ENCODE measurements at regions not wholly inside any gene's neighbourhood (a gene's known extent, or its start where the extent isn't known, plus 50 kb on each side); places are given as distances from the start of the nearest gene placed in this dataset.

GRCh38 chr2:57656198-57656597, 390.4 kb upstream of the VRK2 start:
- Histone ChIP-seq H3K4me1 (ENCODE audit: control insufficient read depth in 3 of 3, insufficient read depth in 3 of 3, low read length in 3 of 3) (no peaks in the 10 kb centered on the region), H3K27me3 (ENCODE audit: control insufficient read depth in 3 of 3, insufficient read depth in 3 of 3, low read length in 3 of 3) (no peaks in the 10 kb centered on the region), H3K4me3 (ENCODE audit: low read length in 3 of 3) (no peak overlapping the region), H3K36me3 (ENCODE audit: control insufficient read depth in 3 of 3, insufficient read depth in 3 of 3, low read length in 3 of 3) (no peaks in the 10 kb centered on the region), H3K27ac (ENCODE audit: low read depth, low read length) (no peak overlapping the region), H3K9me3 (ENCODE audit: control insufficient read depth in 3 of 3, low read length in 3 of 3) (peaks cover 0 to 9% (median 6%) of the 10 kb centered on the region in 3 donors), H3K9ac (ENCODE audit: low read depth in 1 of 3, low read length in 3 of 3) (no peak overlapping the region)

GRCh38 chr2:57669570-57669969, 377.0 kb upstream of the VRK2 start:
- H3K9me3 ChIP-seq (ENCODE audit: control insufficient read depth in 3 of 3, low read length in 3 of 3): no peaks in the 10 kb centered on the region
- H3K4me1 ChIP-seq (ENCODE audit: control insufficient read depth in 3 of 3, insufficient read depth in 3 of 3, low read length in 3 of 3): no peaks in the 10 kb centered on the region
- H3K36me3 ChIP-seq (ENCODE audit: control insufficient read depth in 3 of 3, insufficient read depth in 3 of 3, low read length in 3 of 3): no peaks in the 10 kb centered on the region
- H3K27ac ChIP-seq (ENCODE audit: low read depth, low read length): no peak overlapping the region
- H3K9ac ChIP-seq (ENCODE audit: low read depth in 1 of 3, low read length in 3 of 3): no peak overlapping the region
- H3K27me3 ChIP-seq (ENCODE audit: control insufficient read depth in 3 of 3, insufficient read depth in 3 of 3, low read length in 3 of 3): no peaks in the 10 kb centered on the region
- no peak overlapping the region for H3K4me3 ChIP-seq (ENCODE audit: low read length in 3 of 3)

GRCh38 chr2:57674025-57674424, 372.6 kb upstream of the VRK2 start:
- no peak overlapping the region for H3K9ac ChIP-seq (ENCODE audit: low read depth in 1 of 3, low read length in 3 of 3)
- no peaks in the 10 kb centered on the region for H3K36me3 ChIP-seq (ENCODE audit: control insufficient read depth in 3 of 3, insufficient read depth in 3 of 3, low read length in 3 of 3)
- H3K4me3 ChIP-seq (ENCODE audit: low read length in 3 of 3): no peak overlapping the region
- H3K9me3 ChIP-seq (ENCODE audit: control insufficient read depth in 3 of 3, low read length in 3 of 3): no peaks in the 10 kb centered on the region
- H3K4me1 ChIP-seq (ENCODE audit: control insufficient read depth in 3 of 3, insufficient read depth in 3 of 3, low read length in 3 of 3): no peaks in the 10 kb centered on the region
- H3K27ac ChIP-seq (ENCODE audit: low read depth, low read length): no peak overlapping the region
- H3K27me3 ChIP-seq (ENCODE audit: control insufficient read depth in 3 of 3, insufficient read depth in 3 of 3, low read length in 3 of 3): no peaks in the 10 kb centered on the region

- Histone ChIP-seq H3K27me3 (ENCODE audit: control insufficient read depth in 3 of 3, insufficient read depth in 3 of 3, low read length in 3 of 3) (no peaks in the 10 kb centered on the region), H3K9me3 (ENCODE audit: control insufficient read depth in 3 of 3, low read length in 3 of 3) (no peaks in the 10 kb centered on the region), H3K4me1 (ENCODE audit: control insufficient read depth in 3 of 3, insufficient read depth in 3 of 3, low read length in 3 of 3) (no peaks in the 10 kb centered on the region), H3K4me3 (ENCODE audit: low read length in 3 of 3) (no peak overlapping the region), H3K9ac (ENCODE audit: low read depth in 1 of 3, low read length in 3 of 3) (no peak overlapping the region), H3K36me3 (ENCODE audit: control insufficient read depth in 3 of 3, insufficient read depth in 3 of 3, low read length in 3 of 3) (no peaks in the 10 kb centered on the region), H3K27ac (ENCODE audit: low read depth, low read length) (no peak overlapping the region)
These were observed 371.9 kb upstream of the VRK2 start for GRCh38 chr2:57674743-57675142.

GRCh38 chr2:57677296-57677695, 369.3 kb upstream of the VRK2 start:
- Histone ChIP-seq H3K4me3 (ENCODE audit: low read length in 3 of 3) (no peak overlapping the region), H3K9ac (ENCODE audit: low read depth in 1 of 3, low read length in 3 of 3) (no peak overlapping the region), H3K27me3 (ENCODE audit: control insufficient read depth in 3 of 3, insufficient read depth in 3 of 3, low read length in 3 of 3) (no peaks in the 10 kb centered on the region), H3K4me1 (ENCODE audit: control insufficient read depth in 3 of 3, insufficient read depth in 3 of 3, low read length in 3 of 3) (no peaks in the 10 kb centered on the region), H3K27ac (ENCODE audit: low read depth, low read length) (no peak overlapping the region), H3K36me3 (ENCODE audit: control insufficient read depth in 3 of 3, insufficient read depth in 3 of 3, low read length in 3 of 3) (no peaks in the 10 kb centered on the region), H3K9me3 (ENCODE audit: control insufficient read depth in 3 of 3, low read length in 3 of 3) (no peaks in the 10 kb centered on the region)

GRCh38 chr2:57681650-57682049, 365.0 kb upstream of the VRK2 start:
- Histone ChIP-seq H3K9ac (ENCODE audit: low read depth in 1 of 3, low read length in 3 of 3) (no peak overlapping the region), H3K27ac (ENCODE audit: low read depth, low read length) (no peak overlapping the region), H3K36me3 (ENCODE audit: control insufficient read depth in 3 of 3, insufficient read depth in 3 of 3, low read length in 3 of 3) (no peaks in the 10 kb centered on the region)

GRCh38 chr2:57685032-57685431, 361.6 kb upstream of the VRK2 start:
- Histone ChIP-seq H3K9ac (ENCODE audit: low read depth in 1 of 3, low read length in 3 of 3) (no peak overlapping the region), H3K4me3 (ENCODE audit: low read length in 3 of 3) (no peak overlapping the region), H3K36me3 (ENCODE audit: control insufficient read depth in 3 of 3, insufficient read depth in 3 of 3, low read length in 3 of 3) (no peaks in the 10 kb centered on the region), H3K27ac (ENCODE audit: low read depth, low read length) (no peak overlapping the region), H3K27me3 (ENCODE audit: control insufficient read depth in 3 of 3, insufficient read depth in 3 of 3, low read length in 3 of 3) (no peaks in the 10 kb centered on the region), H3K9me3 (ENCODE audit: control insufficient read depth in 3 of 3, low read length in 3 of 3) (peaks cover 0 to 3% (median 0%) of the 10 kb centered on the region in 3 donors), H3K4me1 (ENCODE audit: control insufficient read depth in 3 of 3, insufficient read depth in 3 of 3, low read length in 3 of 3) (no peaks in the 10 kb centered on the region)

More at GRCh38 chr2:57681650-57682049, 365.0 kb upstream of the VRK2 start:
- H3K4me1 ChIP-seq (ENCODE audit: control insufficient read depth in 3 of 3, insufficient read depth in 3 of 3, low read length in 3 of 3): no peaks in the 10 kb centered on the region
- H3K27me3 ChIP-seq (ENCODE audit: control insufficient read depth in 3 of 3, insufficient read depth in 3 of 3, low read length in 3 of 3): no peaks in the 10 kb centered on the region
- H3K4me3 ChIP-seq (ENCODE audit: low read length in 3 of 3): no peak overlapping the region
- H3K9me3 ChIP-seq (ENCODE audit: control insufficient read depth in 3 of 3, low read length in 3 of 3): no peaks in the 10 kb centered on the region

GRCh38 chr2:57692395-57692794, 354.2 kb upstream of the VRK2 start:
- H3K27me3 ChIP-seq (ENCODE audit: control insufficient read depth in 3 of 3, insufficient read depth in 3 of 3, low read length in 3 of 3): no peaks in the 10 kb centered on the region
- no peak overlapping the region for H3K27ac ChIP-seq (ENCODE audit: low read depth, low read length)
- H3K36me3 ChIP-seq (ENCODE audit: control insufficient read depth in 3 of 3, insufficient read depth in 3 of 3, low read length in 3 of 3): no peaks in the 10 kb centered on the region
- H3K4me1 ChIP-seq (ENCODE audit: control insufficient read depth in 3 of 3, insufficient read depth in 3 of 3, low read length in 3 of 3): peaks cover 0 to 4% (median 0%) of the 10 kb centered on the region in 3 donors
- peaks cover 0 to 3% (median 2%) of the 10 kb centered on the region in 3 donors for H3K9me3 ChIP-seq (ENCODE audit: control insufficient read depth in 3 of 3, low read length in 3 of 3)
- H3K9ac ChIP-seq (ENCODE audit: low read depth in 1 of 3, low read length in 3 of 3): no peak overlapping the region
- no peak overlapping the region for H3K4me3 ChIP-seq (ENCODE audit: low read length in 3 of 3)

- Histone ChIP-seq H3K9me3 (ENCODE audit: control insufficient read depth in 3 of 3, low read length in 3 of 3) (peaks cover 0 to 3% (median 2%) of the 10 kb centered on the region in 3 donors), H3K4me3 (ENCODE audit: low read length in 3 of 3) (no peak overlapping the region), H3K4me1 (ENCODE audit: control insufficient read depth in 3 of 3, insufficient read depth in 3 of 3, low read length in 3 of 3) (peaks cover 0 to 4% (median 0%) of the 10 kb centered on the region in 3 donors), H3K27me3 (ENCODE audit: control insufficient read depth in 3 of 3, insufficient read depth in 3 of 3, low read length in 3 of 3) (no peaks in the 10 kb centered on the region), H3K36me3 (ENCODE audit: control insufficient read depth in 3 of 3, insufficient read depth in 3 of 3, low read length in 3 of 3) (no peaks in the 10 kb centered on the region), H3K27ac (ENCODE audit: low read depth, low read length) (no peak overlapping the region), H3K9ac (ENCODE audit: low read depth in 1 of 3, low read length in 3 of 3) (no peak overlapping the region)
These were observed 353.4 kb upstream of the VRK2 start for GRCh38 chr2:57693177-57693576.

GRCh38 chr2:57693965-57694364, 352.6 kb upstream of the VRK2 start:
- no peaks in the 10 kb centered on the region for H3K27me3 ChIP-seq (ENCODE audit: control insufficient read depth in 3 of 3, insufficient read depth in 3 of 3, low read length in 3 of 3)
- no peak overlapping the region for H3K4me3 ChIP-seq (ENCODE audit: low read length in 3 of 3)
- peaks cover 0 to 4% (median 0%) of the 10 kb centered on the region in 3 donors for H3K4me1 ChIP-seq (ENCODE audit: control insufficient read depth in 3 of 3, insufficient read depth in 3 of 3, low read length in 3 of 3)
- H3K9me3 ChIP-seq (ENCODE audit: control insufficient read depth in 3 of 3, low read length in 3 of 3): peaks cover 0 to 3% (median 2%) of the 10 kb centered on the region in 3 donors
- H3K9ac ChIP-seq (ENCODE audit: low read depth in 1 of 3, low read length in 3 of 3): no peak overlapping the region
- no peaks in the 10 kb centered on the region for H3K36me3 ChIP-seq (ENCODE audit: control insufficient read depth in 3 of 3, insufficient read depth in 3 of 3, low read length in 3 of 3)
- no peak overlapping the region for H3K27ac ChIP-seq (ENCODE audit: low read depth, low read length)

GRCh38 chr2:57696016-57696415, 350.6 kb upstream of the VRK2 start:
- Histone ChIP-seq H3K9ac (ENCODE audit: low read depth in 1 of 3, low read length in 3 of 3) (no peak overlapping the region), H3K36me3 (ENCODE audit: control insufficient read depth in 3 of 3, insufficient read depth in 3 of 3, low read length in 3 of 3) (no peaks in the 10 kb centered on the region), H3K27me3 (ENCODE audit: control insufficient read depth in 3 of 3, insufficient read depth in 3 of 3, low read length in 3 of 3) (no peaks in the 10 kb centered on the region), H3K4me1 (ENCODE audit: control insufficient read depth in 3 of 3, insufficient read depth in 3 of 3, low read length in 3 of 3) (peaks cover 0 to 4% (median 0%) of the 10 kb centered on the region in 3 donors), H3K9me3 (ENCODE audit: control insufficient read depth in 3 of 3, low read length in 3 of 3) (peaks cover 0 to 2% (median 0%) of the 10 kb centered on the region in 3 donors), H3K4me3 (ENCODE audit: low read length in 3 of 3) (no peak overlapping the region), H3K27ac (ENCODE audit: low read depth, low read length) (no peak overlapping the region)
